Stimulated activated CD8-positive, alpha-beta memory T cell treated with anti-CD3 and anti-CD28 coated beads, Interleukin-15, amount 100 ng/mL, for 1 hour (primary cell): ENCODE measurements at regions not wholly inside any gene's neighbourhood (a gene's known extent, or its start where the extent isn't known, plus 50 kb on each side); places are given as distances from the start of the nearest gene placed in this dataset.

Experiments used
- DNase-seq: peaks from one replicate; pipeline ENCODE4 v3.0.0-alpha.2; 2020; ENCODE audit warnings: low read depth

DNA sequence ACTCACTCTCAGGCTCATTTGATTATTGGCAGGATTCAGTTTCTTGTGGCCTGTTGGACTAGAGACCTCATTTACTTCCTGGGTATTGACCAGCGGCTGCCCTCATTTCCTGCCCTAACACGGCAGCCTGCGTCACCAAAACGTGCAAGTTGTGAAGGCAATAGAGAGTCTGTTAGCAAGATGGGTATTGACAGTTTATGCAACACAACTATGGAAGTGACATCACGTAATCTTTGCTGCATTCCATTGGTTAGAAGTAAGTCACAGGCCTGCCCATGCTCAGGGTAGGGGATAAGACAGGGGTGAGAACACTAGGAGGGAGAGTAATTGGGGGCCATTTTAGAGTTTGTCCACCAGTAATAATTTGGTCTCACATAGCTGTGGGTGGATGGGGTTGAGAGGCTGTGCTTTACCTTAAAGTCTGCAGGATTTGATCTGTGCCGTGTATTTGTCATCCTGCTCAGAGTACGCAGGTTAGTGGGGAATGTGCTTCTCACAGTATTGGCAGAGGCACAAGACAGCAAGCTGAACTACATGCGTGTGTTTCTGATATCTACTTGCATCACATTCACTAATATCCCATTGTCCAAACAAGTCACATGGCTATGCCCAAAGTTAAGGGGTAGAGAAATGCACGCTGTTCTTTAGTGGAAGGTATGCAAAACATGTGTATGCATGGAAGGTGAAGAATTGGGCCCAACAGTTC, 83.3 kb downstream of the EDEM1 start:
- no peak for DNase-seq

GRCh38 chr3:5271372-5271683, 83.8 kb downstream of the EDEM1 start:
- no peak for DNase-seq

GRCh38 chr3:5272387-5272786, 84.9 kb downstream of the EDEM1 start:
- no peak for DNase-seq

- DNase-seq, result no peak
These were observed 86.6 kb downstream of the EDEM1 start for GRCh38 chr3:5274091-5274490.

DNA sequence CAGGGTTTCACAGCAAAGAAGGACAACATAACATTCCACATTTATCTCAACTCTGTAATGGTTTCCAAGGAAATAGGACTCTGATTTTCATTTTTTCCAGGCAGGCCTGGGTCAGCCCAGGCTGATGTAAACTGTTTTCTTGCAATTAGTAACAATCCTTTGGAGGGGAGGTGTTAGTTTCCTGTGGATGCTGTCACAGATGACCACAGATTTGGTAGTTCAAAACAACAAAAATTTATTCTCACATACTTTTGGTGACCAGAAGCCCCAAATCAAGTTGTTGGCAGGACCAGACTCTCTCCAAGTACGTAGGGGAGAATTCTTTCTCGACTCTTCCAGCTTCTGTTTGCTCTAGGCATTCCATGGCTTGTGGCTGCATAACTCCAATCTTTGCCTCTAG, 88.0 kb downstream of the EDEM1 start:
- DNase-seq, result no peak

DNA sequence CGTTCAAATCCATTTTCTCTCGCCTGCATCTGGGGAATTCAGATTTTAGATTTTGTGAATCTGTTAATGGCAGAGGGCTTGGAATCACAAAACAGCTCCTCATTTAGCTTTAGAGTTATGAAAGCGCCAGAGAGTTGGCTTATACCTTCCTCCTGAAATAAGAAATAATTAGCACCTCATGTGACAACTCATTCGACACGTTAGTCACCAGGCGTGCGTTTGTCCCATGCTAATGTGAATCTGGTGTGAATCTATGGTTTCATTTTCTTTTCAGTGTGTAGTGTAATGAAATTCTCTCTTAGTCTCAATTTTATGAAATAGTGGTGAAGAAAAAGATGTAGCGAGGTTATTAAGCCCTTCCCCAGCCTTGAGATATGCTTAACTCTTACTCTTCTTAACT, 89.4 kb downstream of the EDEM1 start:
- no peak for DNase-seq

DNA sequence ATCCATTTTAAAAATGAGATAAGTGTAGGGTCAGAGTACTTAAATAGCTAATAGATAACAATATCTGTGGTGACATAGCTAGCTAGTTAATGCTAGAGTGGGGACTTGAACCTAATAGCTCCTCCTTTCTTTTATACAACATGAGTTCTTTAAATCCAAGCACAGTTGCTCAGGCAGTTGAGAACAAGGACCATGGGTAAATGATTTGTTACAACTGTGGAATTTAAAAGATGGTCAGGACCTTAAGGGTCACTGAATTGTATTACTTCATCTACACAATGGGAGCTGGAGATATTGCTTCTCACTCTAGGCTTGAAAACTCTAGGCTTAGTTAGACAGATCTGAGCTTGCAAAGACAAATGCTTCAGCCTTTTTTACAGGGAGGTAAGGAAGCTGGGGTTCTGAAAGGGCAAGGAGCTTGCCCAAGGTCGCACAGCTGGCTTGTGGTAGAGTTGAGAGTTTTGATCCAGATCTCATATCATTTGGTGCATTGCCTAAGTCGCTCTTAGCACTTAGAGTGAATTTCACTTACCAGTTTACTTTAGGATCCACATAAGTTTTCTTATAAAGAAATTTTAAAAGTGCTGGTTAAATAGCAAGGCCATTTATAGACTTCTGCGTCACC, 90.2 kb downstream of the EDEM1 start:
- DNase-seq, result no peak

- no peak for DNase-seq
These were observed 91.2 kb downstream of the EDEM1 start for GRCh38 chr3:5278666-5279065.

DNA sequence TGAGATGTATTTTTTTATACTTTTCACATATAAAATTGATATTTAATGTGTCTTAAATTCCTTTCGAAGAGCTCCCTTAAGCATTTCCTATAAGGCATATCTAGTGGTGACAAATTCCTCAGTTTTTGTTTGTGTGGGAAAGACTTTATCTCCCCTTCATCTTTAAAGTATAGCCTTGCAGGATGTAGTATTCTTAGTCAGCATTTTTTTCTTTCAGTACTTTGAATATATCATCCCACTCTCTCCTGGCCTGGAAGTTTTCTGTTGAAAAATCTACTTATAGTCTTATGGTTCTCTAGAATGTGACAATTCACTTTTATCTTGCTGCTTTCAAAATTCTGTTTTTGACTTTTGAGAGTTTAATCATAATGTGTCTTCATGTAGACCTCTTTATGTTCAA, 95.2 kb downstream of the EDEM1 start:
- no peak for DNase-seq

- no peak for DNase-seq
These were observed 97.9 kb downstream of the EDEM1 start for GRCh38 chr3:5285439-5285838.

- DNase-seq, result no peak
These were observed 103.4 kb downstream of the EDEM1 start for GRCh38 chr3:5290915-5291314.

GRCh38 chr3:5292512-5292911, 105.0 kb downstream of the EDEM1 start:
- no peak for DNase-seq

DNA sequence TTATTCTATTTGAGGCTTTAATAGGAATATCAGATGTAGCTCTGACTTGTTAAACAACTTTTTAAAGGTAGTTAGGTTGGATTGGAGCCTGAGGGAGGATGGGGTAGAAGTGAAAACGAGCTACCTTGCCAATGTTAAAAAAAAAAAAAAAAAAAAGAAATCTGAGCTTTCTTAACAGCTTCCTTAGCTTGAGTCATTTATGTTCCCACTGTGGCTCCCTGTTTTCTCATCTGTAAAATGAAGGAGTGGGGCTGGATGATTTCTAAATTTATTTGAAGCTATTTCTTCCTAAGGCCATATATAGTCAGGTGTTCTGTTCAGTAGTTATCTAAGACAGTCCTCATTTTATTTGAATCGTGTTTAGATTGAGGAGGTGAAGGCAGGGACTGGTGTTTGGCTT, 105.7 kb downstream of the EDEM1 start:
- DNase-seq, result no peak

GRCh38 chr3:5294356-5294755, 106.8 kb downstream of the EDEM1 start:
- no peak for DNase-seq

DNA sequence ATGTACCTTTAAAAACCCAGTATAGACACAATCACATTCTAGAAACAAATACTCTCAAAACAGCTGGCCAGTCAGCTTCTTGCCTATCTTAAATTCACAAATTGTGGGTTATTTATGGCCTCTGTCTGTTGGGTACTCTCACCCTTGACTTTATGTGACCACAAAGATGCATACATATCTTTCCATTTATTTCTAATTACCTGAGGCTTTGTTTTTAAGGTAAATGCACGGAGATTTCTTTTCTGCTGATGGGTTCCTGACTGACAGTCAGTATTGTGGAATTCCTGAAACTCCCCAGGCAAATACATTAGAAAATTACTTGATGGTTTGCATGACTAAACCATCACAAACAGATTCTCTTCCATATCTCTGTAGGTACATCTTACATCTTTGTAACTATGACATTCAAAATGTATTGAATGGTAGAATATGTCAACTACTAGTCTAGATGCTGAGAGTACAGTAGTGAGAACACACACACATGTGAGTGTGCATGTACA, 107.7 kb downstream of the EDEM1 start:
- DNase-seq, result no peak

- no peak for DNase-seq
These were observed 108.9 kb downstream of the EDEM1 start for GRCh38 chr3:5296362-5296761.

- no peak for DNase-seq
These were observed 110.4 kb downstream of the EDEM1 start for GRCh38 chr3:5297895-5298294.

- no peak for DNase-seq
These were observed 110.9 kb downstream of the EDEM1 start for GRCh38 chr3:5298453-5298852.

DNA sequence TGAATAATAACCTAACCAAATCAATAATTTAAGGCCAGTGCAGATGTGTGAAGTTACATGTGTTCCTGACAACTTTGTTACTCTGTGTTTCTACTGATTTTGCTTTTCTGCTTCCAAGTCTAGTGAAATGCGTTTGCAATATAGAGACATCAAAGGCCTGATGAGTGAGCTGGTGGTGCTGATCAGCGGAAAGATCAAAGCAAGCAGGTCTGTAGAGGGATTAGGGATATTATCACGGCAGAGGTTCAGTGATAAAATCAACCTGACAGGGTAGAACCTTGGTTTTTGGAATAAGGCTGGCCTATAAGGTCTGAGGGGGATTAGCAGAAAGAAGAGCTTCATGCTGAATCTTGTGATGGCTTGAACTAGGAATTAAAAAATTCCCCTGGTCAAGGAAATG, 111.7 kb downstream of the EDEM1 start:
- DNase-seq, result no peak

- no peak for DNase-seq
These were observed 113.1 kb downstream of the EDEM1 start for GRCh38 chr3:5300638-5301037.

DNA sequence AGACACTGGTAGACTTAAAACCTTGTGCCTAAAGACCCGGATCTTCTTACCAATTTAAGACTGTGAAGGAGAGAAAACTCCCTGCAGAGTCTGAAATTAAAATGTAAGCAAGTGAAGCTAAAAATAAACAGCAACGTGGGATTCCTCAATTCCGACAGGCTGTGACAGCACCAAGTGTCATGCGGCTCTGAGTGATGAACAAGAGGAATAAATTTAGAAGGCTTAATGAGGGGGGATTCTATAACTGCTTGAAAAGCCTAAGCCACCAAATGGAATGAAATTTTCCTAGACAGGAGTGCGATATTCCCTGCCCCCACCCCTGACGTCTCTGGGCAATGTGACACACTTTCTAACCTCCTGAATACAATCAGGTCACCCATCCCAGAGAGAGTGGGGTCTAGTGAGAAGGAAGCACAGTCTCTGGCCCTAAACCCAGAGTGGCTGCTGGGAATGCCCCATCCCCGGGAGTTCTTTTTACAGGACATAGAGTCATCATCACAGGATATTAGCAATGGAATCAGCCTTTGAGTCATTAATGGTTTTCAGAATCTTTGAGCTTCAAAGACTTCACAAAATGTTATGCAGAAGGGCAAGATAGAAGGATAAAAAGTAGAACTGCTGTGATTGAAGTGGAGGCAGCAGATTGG, 114.3 kb downstream of the EDEM1 start:
- no peak for DNase-seq

GRCh38 chr3:5302661-5303060, 115.2 kb downstream of the EDEM1 start:
- DNase-seq, result no peak

- DNase-seq, result no peak
These were observed 116.7 kb downstream of the EDEM1 start for GRCh38 chr3:5304188-5304587.
